Hematopoietic multipotent progenitor cell treated with erythropoietin and hydrocortisone succinate and interleukin-3 and kit ligand, for 6 days (in vitro differentiated cells): ENCODE measurements at regions not wholly inside any gene's neighbourhood (a gene's known extent, or its start where the extent isn't known, plus 50 kb on each side); places are given as distances from the start of the nearest gene placed in this dataset.
A peak's percentile ranks its signal among the peaks of the same experiment; 100 is the strongest.

Experiments used
- DNase-seq: peaks from one replicate; pipeline ENCODE4 v3.0.0-alpha.2; 2015

DNA sequence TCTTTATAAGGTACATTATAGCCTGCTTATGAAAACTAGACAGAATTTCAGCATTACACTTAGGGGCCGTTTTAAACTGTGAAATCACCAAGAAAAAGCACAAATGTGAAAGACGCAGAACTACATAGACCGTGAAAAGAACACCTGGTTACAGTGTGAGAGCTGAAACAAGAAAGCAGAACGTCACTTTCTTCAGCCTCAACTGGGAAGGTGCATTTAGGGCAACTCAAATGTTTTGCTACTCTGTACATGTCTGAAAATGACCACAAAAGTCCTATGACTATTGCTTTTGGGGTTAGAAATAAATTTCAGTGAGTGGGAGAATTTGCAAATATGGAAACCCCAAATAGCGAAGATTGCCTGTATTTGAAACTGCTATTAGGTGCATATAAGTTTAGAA, 268.7 kb downstream of the OLFM3 start:
- DNase-seq, result no peak

GRCh38 chr1:101730559-101730958, 266.2 kb downstream of the OLFM3 start:
- no peak for DNase-seq

DNA sequence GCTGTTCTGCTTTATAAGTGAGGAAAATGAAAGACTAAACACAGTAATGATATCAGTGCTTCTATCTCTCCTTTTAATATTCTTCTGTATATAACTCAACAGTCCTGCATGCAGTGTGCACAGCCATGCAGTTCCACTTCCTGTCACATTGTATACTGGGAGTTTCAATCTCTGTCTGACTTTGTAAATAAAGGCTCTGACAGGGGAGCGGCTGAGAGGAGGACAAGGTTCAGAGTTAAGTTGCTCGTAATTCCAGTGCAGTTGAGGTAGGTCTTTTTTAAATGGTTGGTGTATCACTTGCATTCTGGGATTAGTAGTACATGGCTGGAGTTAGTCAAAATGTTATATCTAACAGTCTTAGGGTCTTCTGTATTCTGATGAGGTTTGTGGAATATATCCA, 264.5 kb downstream of the OLFM3 start:
- DNase-seq, result no peak

GRCh38 chr1:101733340-101733739, 263.4 kb downstream of the OLFM3 start:
- DNase-seq, result no peak

DNA sequence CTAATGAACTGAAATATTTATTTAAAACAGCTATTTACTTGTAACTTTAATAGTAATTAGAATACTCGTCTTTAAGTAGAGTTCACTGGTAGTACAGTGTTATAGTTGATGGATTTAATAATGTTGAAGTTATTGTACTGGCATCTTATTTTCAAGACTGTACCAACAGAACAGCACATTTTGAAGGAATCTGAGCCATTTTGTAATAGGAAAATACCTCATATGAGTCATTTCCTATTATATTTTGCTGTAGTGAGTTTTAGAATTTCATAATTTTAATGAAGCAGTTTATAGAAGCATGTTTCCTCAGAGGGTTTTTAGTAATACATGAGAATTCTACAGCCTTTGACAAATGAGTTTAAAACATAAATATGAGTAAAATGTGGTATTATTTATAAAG, 258.3 kb downstream of the OLFM3 start:
- no peak for DNase-seq

- no peak for DNase-seq
These were observed 257.6 kb downstream of the OLFM3 start for GRCh38 chr1:101739146-101739545.

GRCh38 chr1:101739826-101740330, 256.8 kb downstream of the OLFM3 start:
- no peak for DNase-seq

DNA sequence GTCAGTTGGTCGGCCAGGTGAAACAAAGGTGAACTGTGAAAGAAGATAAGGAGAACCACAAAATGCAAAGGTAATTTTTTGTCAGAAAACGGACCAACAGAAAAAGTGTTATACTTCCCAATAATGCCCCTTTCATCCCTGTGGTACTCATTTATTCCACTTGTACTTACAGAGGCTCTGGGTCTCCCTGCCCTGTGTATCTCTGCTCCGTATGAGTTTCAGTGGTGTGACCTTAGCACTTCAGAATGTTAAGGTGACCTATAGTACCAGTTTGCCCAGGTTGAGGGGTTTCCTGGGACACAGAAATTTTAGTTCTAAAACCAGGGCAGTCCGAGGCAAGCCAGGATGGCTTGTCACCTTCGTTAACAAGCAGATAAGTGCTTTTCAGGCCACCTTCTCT, 254.8 kb downstream of the OLFM3 start:
- DNase-seq, result no peak

DNA sequence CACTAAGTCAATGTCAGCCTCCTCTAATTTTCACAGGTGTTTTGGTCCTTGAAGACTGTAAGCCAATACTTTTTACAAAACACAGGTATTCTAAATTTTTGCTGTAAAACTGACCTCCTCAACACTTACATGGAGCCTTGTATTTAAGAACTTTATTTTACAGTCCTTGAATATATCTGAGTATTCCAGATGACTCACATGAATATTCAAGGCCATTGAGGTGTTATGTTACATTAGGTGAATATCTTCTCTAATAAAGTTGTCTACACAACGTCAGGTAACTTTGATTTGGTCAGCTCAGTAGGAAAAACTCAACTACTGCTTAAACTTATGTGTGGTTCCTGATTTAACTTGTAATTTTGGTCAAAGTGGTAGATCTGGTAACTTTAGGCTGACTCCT, 254.2 kb downstream of the OLFM3 start:
- DNase-seq, result no peak

DNA sequence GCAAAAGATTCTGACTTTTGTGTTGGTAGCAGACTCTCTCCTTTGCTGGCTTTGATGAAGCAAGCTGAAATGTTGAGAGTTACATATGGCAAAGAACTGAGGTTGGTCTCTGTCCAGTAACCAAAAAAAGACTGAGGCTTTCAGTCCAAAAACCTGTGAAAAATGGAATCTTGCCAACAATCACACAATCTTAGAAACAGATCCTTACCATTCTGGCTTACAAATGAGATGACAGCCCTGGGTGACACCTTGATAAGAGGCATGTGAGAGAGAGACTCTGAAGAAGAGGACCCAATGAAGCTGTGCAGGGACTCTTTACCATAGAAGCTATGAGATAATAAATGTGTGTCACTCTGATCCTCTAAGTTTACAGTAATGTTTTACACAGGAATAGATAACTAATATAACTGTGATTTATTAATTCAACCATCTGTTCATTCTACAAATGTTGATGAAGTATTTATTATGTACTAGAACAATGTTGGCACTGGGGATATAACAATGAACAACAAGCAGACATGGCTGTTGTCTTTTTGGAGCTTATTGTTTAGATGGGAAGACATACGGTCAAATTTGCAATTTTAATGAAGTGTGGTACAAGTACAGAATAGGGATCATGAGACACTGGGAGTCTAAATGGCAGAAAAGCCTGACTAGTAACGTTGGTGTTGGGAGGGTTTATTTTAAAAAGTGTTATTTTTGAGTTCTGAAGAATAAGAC, 251.0 kb downstream of the OLFM3 start:
- DNase-seq, result no peak

DNA sequence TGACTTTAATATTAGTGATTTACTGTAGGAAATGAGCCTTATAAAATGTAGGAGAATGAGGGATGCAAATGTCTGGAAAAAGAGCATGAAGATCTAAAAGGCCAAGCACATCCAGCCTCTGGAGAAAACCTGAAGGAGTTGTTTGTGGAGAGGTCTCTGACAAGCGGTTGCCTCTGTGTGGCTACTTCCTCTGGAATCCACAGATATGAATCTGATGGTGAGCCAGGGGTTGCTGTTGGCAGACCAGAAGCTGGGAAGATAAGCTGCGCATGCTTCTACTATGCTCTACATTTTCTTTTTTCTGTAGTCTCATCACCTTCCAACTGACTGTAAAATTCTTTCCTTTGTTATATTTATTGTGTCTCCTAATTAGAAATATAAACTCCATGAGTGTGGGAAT, 248.6 kb downstream of the OLFM3 start:
- peak; percentile 2 for DNase-seq
